Tongue (tissue), 1 donor: ENCODE measurements at regions not wholly inside any gene's neighbourhood (a gene's known extent, or its start where the extent isn't known, plus 50 kb on each side); places are given as distances from the start of the nearest gene placed in this dataset.

Experiments used
- DNase-seq: peaks from one replicate; pipeline ENCODE4 v3.0.0-alpha.2; 2015

- DNase-seq = no peak
These were observed 1288.6 kb upstream of the TMPRSS15 start for GRCh38 chr21:19692231-19692630.

- no peak for DNase-seq
These were observed 1292.2 kb upstream of the TMPRSS15 start for GRCh38 chr21:19695796-19696195.

- DNase-seq = no peak
These were observed 1296.9 kb upstream of the TMPRSS15 start for GRCh38 chr21:19700476-19700875.

GRCh38 chr21:19702726-19703125 lies 1295.5 kb upstream of the NCAM2 start:
- no peak for DNase-seq

GRCh38 chr21:19704832-19705231 lies 1293.4 kb upstream of the NCAM2 start:
- no peak for DNase-seq

- no peak for DNase-seq
These were observed 1285.8 kb upstream of the NCAM2 start for GRCh38 chr21:19712441-19712840.

GRCh38 chr21:19713313-19713712 lies 1284.9 kb upstream of the NCAM2 start:
- no peak for DNase-seq

- DNase-seq = no peak
These were observed 1274.1 kb upstream of the NCAM2 start for GRCh38 chr21:19724081-19724480.

- DNase-seq = no peak
These were observed 1267.0 kb upstream of the NCAM2 start for GRCh38 chr21:19731251-19731650.

- DNase-seq = no peak
These were observed 1238.4 kb upstream of the NCAM2 start for GRCh38 chr21:19759836-19760235.

- no peak for DNase-seq
These were observed 1230.7 kb upstream of the NCAM2 start for GRCh38 chr21:19767546-19767945.

GRCh38 chr21:19771881-19772280 lies 1226.3 kb upstream of the NCAM2 start:
- DNase-seq = no peak

GRCh38 chr21:19776076-19776475 lies 1222.1 kb upstream of the NCAM2 start:
- DNase-seq = no peak

- no peak for DNase-seq
These were observed 1216.1 kb upstream of the NCAM2 start for GRCh38 chr21:19781881-19782652.

- DNase-seq = peak; percentile 6
These were observed 1212.3 kb upstream of the NCAM2 start for GRCh38 chr21:19785941-19786340.

GRCh38 chr21:19792004-19792403 lies 1206.2 kb upstream of the NCAM2 start:
- no peak for DNase-seq

- DNase-seq = no peak
These were observed 1191.0 kb upstream of the NCAM2 start for GRCh38 chr21:19807201-19807600.

GRCh38 chr21:19810779-19811178 lies 1187.4 kb upstream of the NCAM2 start:
- no peak for DNase-seq

- DNase-seq = no peak
These were observed 1167.8 kb upstream of the NCAM2 start for GRCh38 chr21:19830446-19830845.

GRCh38 chr21:19832551-19832950 lies 1165.7 kb upstream of the NCAM2 start:
- no peak for DNase-seq

- DNase-seq = no peak
These were observed 1165.1 kb upstream of the NCAM2 start for GRCh38 chr21:19833082-19833481.

GRCh38 chr21:19842601-19843000 lies 1155.6 kb upstream of the NCAM2 start:
- no peak for DNase-seq

GRCh38 chr21:19844334-19844733 lies 1153.9 kb upstream of the NCAM2 start:
- DNase-seq = no peak

GRCh38 chr21:19850157-19850556 lies 1148.1 kb upstream of the NCAM2 start:
- DNase-seq = no peak

- DNase-seq = no peak
These were observed 1145.1 kb upstream of the NCAM2 start for GRCh38 chr21:19853061-19853460.
